ENCODE measurements at regions not wholly inside any gene's neighbourhood (a gene's known extent, or its start where the extent isn't known, plus 50 kb on each side); places are given as distances from the start of the nearest gene placed in this dataset.

DNA sequence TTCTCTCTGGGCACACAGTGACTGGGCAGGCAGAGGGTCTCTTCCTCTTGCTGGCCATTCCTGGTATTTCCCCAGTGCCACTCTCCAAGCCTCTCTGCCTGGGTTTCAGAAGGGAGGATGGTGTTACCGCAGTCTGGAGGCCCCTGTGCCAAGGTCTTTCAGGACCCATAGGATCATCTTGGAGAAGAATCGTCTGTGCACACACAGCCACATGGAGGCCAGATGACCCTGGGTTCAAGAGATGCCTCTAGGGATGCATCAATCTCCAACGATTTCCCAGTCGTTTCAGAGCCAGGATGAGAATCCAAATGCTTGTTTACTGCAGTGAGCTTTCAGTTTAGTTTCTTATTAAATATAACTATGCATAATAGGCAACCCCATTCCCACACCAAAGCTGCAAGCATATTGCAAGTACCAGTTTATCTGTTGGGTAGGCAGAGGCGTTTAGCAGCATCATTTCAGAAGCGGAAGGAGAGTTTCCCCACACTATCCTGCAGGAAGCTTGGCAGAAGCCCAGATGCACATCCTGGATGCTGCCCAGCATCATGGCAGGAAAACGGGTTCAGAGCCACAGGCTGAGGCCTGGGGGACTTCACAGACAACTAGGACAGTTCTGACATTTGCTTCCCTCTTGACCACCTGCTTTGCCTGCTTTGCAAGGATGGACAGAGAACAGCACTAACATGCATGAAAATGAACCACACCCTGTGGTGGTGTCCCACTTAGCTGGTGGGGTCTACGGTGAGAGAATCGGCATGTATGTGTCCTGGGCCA, 134.7 kb upstream of the FAM20C start:
- Histone ChIP-seq H3K36me3 (no peaks in the 10 kb centered on the region), H3K4me1 (no peaks in the 10 kb centered on the region), H3K27ac (no peak overlapping the region), H3K27me3 (no peaks in the 10 kb centered on the region), H3K4me3 (no peak overlapping the region), H3K9me3 (no peaks in the 10 kb centered on the region)
- ATAC-seq: no peak
- no peak for DNase-seq
- no peak for TF ChIP-seq CTCF (IDR thresholded peaks at IDR 0.05 in 4 of 5, conservative IDR thresholded peaks at IDR 0.05 in 1 of 5)
- no peak for TF ChIP-seq POLR2A (IDR thresholded peaks at IDR 0.05)
- in situ Hi-C loops (cut with MboI; ENCODE audit: low sequenced_read_pairs in 4 of 4): no loop called here
- intact Hi-C loops (cut with DNase I; ENCODE audit: low total_unique reads): no loop called here

GRCh38 chr7:58316-58715, 134.1 kb upstream of the FAM20C start:
- no peaks in the 10 kb centered on the region for H3K27me3 ChIP-seq
- ATAC-seq (no peak), DNase-seq (no peak)
- H3K9me3 ChIP-seq: no peaks in the 10 kb centered on the region
- H3K4me3 ChIP-seq: no peak overlapping the region
- in situ Hi-C loops (cut with MboI; ENCODE audit: low sequenced_read_pairs in 4 of 4) (no loop called here), intact Hi-C loops (cut with DNase I; ENCODE audit: low total_unique reads) (no loop called here)
- TF ChIP-seq CTCF (IDR thresholded peaks at IDR 0.05 in 4 of 5, conservative IDR thresholded peaks at IDR 0.05 in 1 of 5): no peak
- no peak for TF ChIP-seq POLR2A (IDR thresholded peaks at IDR 0.05)
- H3K36me3 ChIP-seq: no peaks in the 10 kb centered on the region
- H3K27ac ChIP-seq: no peak overlapping the region
- H3K4me1 ChIP-seq: peaks cover 0 to 4% of the 10 kb centered on the region in 2 donors

GRCh38 chr7:59079-60016, 133.0 kb upstream of the FAM20C start:
- ATAC-seq: no peak
- Histone ChIP-seq H3K4me1 (peaks cover 0 to 15% of the 10 kb centered on the region in 2 donors), H3K4me3 (no peak overlapping the region), H3K27ac (no peak overlapping the region), H3K27me3 (no peaks in the 10 kb centered on the region), H3K36me3 (no peaks in the 10 kb centered on the region), H3K9me3 (no peaks in the 10 kb centered on the region)
- intact Hi-C loops (cut with DNase I; ENCODE audit: low total_unique reads): no loop called here
- in situ Hi-C loops (cut with MboI; ENCODE audit: low sequenced_read_pairs in 4 of 4): no loop called here
- no peak for TF ChIP-seq POLR2A (IDR thresholded peaks at IDR 0.05)
- no peak for TF ChIP-seq CTCF (IDR thresholded peaks at IDR 0.05 in 4 of 5, conservative IDR thresholded peaks at IDR 0.05 in 1 of 5)
- DNase-seq: no peak

DNA sequence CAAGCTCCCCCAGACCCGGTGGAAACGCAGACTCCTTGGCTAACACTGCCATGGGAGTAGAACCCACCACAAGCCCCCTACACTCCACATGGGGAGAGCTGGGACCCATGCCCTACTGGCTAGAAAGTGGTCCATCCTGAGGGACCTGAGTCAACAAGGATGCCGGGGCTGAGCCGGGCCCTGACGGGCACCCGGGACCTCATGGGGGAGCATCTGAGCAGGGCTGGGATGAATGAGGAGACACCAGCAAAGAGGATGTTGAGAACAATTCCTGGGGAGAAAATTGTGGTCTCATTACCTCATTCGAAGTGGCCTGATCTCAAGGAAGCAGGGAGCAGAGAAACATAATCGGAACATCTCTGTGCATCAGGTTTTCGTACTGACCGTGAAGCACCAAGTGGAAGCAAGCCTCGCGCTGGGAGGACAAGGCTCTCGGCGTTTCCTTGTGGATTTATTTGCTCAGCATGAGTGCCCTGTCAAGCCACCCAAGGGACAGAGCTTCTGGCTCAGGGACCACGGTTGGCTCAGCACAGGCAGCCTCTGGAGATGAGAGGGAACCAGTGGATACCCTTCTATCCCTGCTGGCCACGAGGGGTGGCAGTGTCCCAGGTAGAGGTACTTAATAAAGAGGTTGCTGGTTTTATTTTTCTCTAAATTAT, 132.2 kb upstream of the FAM20C start:
- TF ChIP-seq CTCF (IDR thresholded peaks at IDR 0.05 in 4 of 5, conservative IDR thresholded peaks at IDR 0.05 in 1 of 5) (no peak), POLR2A (IDR thresholded peaks at IDR 0.05) (no peak)
- no peaks in the 10 kb centered on the region for H3K27me3 ChIP-seq
- peaks cover 3 to 23% of the 10 kb centered on the region in 2 donors for H3K4me1 ChIP-seq
- no peak for ATAC-seq
- intact Hi-C loops (cut with DNase I; ENCODE audit: low total_unique reads) (no loop called here), in situ Hi-C loops (cut with MboI; ENCODE audit: low sequenced_read_pairs in 4 of 4) (no loop called here)
- no peaks in the 10 kb centered on the region for H3K9me3 ChIP-seq
- no peak overlapping the region for H3K4me3 ChIP-seq
- no peaks in the 10 kb centered on the region for H3K36me3 ChIP-seq
- H3K27ac ChIP-seq: no peak overlapping the region
- DNase-seq: no peak

All from gastrocnemius medialis (tissue), 4 donors.